ENCODE measurements at regions not wholly inside any gene's neighbourhood (a gene's known extent, or its start where the extent isn't known, plus 50 kb on each side); places are given as distances from the start of the nearest gene placed in this dataset.

DNA sequence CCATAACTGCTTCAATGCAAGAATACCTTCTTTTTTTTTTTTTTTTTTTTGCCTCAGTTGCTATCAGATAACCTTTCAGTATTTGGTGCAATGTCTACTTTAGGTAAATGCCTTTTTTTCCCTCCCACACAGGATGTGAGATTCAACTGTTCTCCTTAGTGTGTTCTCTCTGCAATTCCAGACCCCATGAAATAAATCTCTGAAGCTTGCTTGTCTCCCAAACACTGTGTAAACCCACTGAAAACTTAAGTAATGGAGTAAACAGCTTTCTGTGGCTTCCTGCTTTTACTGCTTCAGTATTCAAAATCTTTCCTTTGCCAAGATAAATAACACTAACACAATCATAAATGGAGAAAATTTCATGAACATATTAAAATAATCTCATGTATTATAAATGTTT, 55.8 kb upstream of the CLEC14A start:
- ATAC-seq (no peak), DNase-seq (no peak)
- intact Hi-C loops (cut with micrococcal nuclease): no loop called here

DNA sequence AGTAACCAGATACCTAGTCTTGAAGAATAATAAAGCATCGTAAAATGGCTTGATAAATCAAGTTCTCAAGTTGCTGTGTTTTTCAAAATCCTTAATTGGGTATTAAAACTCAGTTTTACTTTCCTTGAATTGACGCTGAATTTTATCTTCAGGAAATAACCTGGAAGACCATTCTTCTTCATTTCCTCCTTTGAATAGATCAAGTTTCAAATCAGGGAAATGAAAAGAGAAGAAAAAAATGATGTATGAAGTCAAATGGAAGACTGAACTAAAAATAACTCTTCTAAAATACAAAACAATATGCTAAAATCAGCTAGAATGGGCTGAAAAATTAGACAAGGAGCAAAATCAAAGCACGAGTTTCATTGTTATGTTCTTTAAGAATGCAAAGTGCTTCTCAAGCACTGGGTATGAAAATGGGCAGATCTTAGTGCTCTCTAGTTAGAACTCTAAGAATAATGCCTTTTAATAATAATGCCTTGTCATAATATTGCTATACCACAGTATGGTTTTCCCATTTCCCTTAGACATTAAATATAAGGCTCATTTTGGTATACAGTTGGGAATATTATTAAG, 54.6 kb upstream of the CLEC14A start:
- DNase-seq (no peak), ATAC-seq (no peak)
- intact Hi-C loops (cut with micrococcal nuclease): no loop called here

DNA sequence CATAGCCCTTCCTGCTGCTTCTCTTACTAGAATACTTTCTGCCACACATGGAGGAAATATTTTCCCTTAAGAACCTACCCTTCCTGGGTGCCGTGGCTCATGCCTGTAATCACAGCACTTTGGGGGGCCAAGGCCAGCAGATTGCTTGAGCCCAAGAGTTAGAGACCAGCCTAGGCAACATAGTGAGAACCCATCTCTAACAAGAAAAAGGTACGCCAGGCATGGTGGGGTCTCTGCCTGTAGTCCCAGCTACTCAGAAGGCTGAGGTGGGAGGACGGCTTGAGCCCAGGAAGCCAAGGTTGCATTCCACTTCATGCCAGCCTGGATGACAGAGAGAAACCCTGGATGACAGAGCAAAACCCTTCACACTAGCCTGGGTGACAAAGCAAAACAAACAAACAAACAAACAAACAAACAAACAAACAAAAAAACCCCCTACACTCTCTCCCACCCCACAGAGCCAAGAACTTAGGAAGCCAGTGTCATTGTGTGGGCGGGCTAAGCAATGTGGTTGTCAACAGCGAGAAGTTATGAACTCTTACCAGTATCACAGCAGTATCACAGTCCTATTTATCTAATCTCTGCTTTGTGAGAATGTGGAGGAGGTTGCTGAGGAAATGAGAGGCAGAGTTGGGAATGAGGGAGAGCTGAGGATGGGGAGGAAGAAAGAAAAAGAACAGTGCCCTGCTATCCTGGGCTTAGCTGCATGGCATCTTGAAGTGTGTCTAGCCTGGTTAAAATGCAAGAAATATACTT, 53.8 kb upstream of the CLEC14A start:
- DNase-seq: no peak
- peak; percentile 15 for ATAC-seq
- intact Hi-C loops (cut with micrococcal nuclease): no loop called here
